ENCODE measurements at regions not wholly inside any gene's neighbourhood (a gene's known extent, or its start where the extent isn't known, plus 50 kb on each side); places are given as distances from the start of the nearest gene placed in this dataset.

GRCh38 chr5:115469904-115470516, 74.6 kb downstream of the FEM1C start:
- no peak for TF ChIP-seq CTCF (IDR thresholded peaks at IDR 0.05; ENCODE audit: insufficient read depth, low read depth, low read length, missing control alignments)

GRCh38 chr5:115467628-115468027, 76.9 kb downstream of the FEM1C start:
- H3K4me3 ChIP-seq (ENCODE audit: low read depth, low read length), result no peak overlapping the region
- TF ChIP-seq CTCF (IDR thresholded peaks at IDR 0.05; ENCODE audit: insufficient read depth, low read depth, low read length, missing control alignments), result no peak
- DNase-seq (ENCODE audit: low read depth), result no peak

More at GRCh38 chr5:115469904-115470516, 74.6 kb downstream of the FEM1C start:
- DNase-seq (ENCODE audit: low read depth), result no peak
- H3K4me3 ChIP-seq (ENCODE audit: low read depth, low read length), result no peak overlapping the region

GRCh38 chr5:115465431-115465830, 79.1 kb downstream of the FEM1C start:
- H3K4me3 ChIP-seq (ENCODE audit: low read depth, low read length), result no peak overlapping the region
- no peak for DNase-seq (ENCODE audit: low read depth)
- no peak for TF ChIP-seq CTCF (IDR thresholded peaks at IDR 0.05; ENCODE audit: insufficient read depth, low read depth, low read length, missing control alignments)

- no peak for TF ChIP-seq CTCF (IDR thresholded peaks at IDR 0.05; ENCODE audit: insufficient read depth, low read depth, low read length, missing control alignments)
- no peak for DNase-seq (ENCODE audit: low read depth)
- H3K4me3 ChIP-seq (ENCODE audit: low read depth, low read length), result no peak overlapping the region
Observed at GRCh38 chr5:115463983-115464382, 80.6 kb downstream of the FEM1C start.

GRCh38 chr5:115461506-115462290, 82.9 kb downstream of the FEM1C start:
- no peak overlapping the region for H3K4me3 ChIP-seq (ENCODE audit: low read depth, low read length)
- no peak for TF ChIP-seq CTCF (IDR thresholded peaks at IDR 0.05; ENCODE audit: insufficient read depth, low read depth, low read length, missing control alignments)
- DNase-seq (ENCODE audit: low read depth), result peak; percentile 40

GRCh38 chr5:115461093-115461492, 83.5 kb downstream of the FEM1C start:
- H3K4me3 ChIP-seq (ENCODE audit: low read depth, low read length), result no peak overlapping the region
- no peak for TF ChIP-seq CTCF (IDR thresholded peaks at IDR 0.05; ENCODE audit: insufficient read depth, low read depth, low read length, missing control alignments)
- DNase-seq (ENCODE audit: low read depth), result no peak

Measured in GM12865 (cell line).